ENCODE measurements at regions not wholly inside any gene's neighbourhood (a gene's known extent, or its start where the extent isn't known, plus 50 kb on each side); places are given as distances from the start of the nearest gene placed in this dataset.

- TF ChIP-seq ZNF8 (CRISPR knock-in tag; IDR thresholded peaks at IDR 0.05) = no peak
- no peak for TF ChIP-seq TOX (CRISPR knock-in tag; IDR thresholded peaks at IDR 0.05; ENCODE audit: borderline replicate concordance)
- TF ChIP-seq ZNF565 (CRISPR knock-in tag; conservative IDR thresholded peaks at IDR 0.05; ENCODE audit: low read depth) = no peak
- TF ChIP-seq PATZ1 (CRISPR knock-in tag; IDR thresholded peaks at IDR 0.05; ENCODE audit: borderline replicate concordance) = no peak
- TF ChIP-seq ZFP3 (CRISPR knock-in tag; IDR thresholded peaks at IDR 0.05) = no peak
- TF ChIP-seq ARNTL (CRISPR knock-in tag; IDR thresholded peaks at IDR 0.05; ENCODE audit: borderline replicate concordance, low read depth) = no peak
- TF ChIP-seq OSR1 (CRISPR knock-in tag; IDR thresholded peaks at IDR 0.05) = no peak
- no peak for TF ChIP-seq CSDC2 (CRISPR knock-in tag; IDR thresholded peaks at IDR 0.05)
- no peak for TF ChIP-seq CREB5 (CRISPR knock-in tag; IDR thresholded peaks at IDR 0.05; ENCODE audit: low read depth)
- no peak for TF ChIP-seq ISL1 (CRISPR knock-in tag; IDR thresholded peaks at IDR 0.05)
- no peak for TF ChIP-seq TCF4 (CRISPR knock-in tag; IDR thresholded peaks at IDR 0.05; ENCODE audit: borderline replicate concordance)
- no peak for TF ChIP-seq GLIS3 (CRISPR knock-in tag; IDR thresholded peaks at IDR 0.05)
- TF ChIP-seq ESRRG (CRISPR knock-in tag; IDR thresholded peaks at IDR 0.05) = no peak
- no peak for TF ChIP-seq RARB (CRISPR knock-in tag; IDR thresholded peaks at IDR 0.05)
Observed at GRCh38 chr7:153190986-153191385, 431.4 kb downstream of the ACTR3B start.

All from SK-N-SH treated with all-trans-retinoic acid at 6 μM for 48 hours (cell line).